Panc1 (cell line): ENCODE measurements at regions not wholly inside any gene's neighbourhood (a gene's known extent, or its start where the extent isn't known, plus 50 kb on each side); places are given as distances from the start of the nearest gene placed in this dataset.

ENCODE experiments used
- ATAC-seq: fragments of 200-7000 bp; cut with Tn5 transposase; 2 replicates; pipeline ENCODE4 v1.9.1; 2020; ENCODE audit warnings: mild to moderate bottlenecking, moderate library complexity
- BruUV-seq: library from RNA; stranded (reverse); fragments of 400-500 nt; replicated peaks from 2 replicates; lab custom pipeline; 2021; lab: Mats Ljungman, UMichigan
- CTCF ChIA-PET: fragments of 300-600 bp; sonication (Branson Sonifier 250); formaldehyde crosslinking; loops from one replicate; lab custom pipeline; 2022; ENCODE audit warnings: antibody characterized with exemption; lab: Charles Lee
- POLR2A ChIA-PET: fragments of 300-600 bp; sonication (Branson Sonifier 250); formaldehyde crosslinking; loops from one replicate; lab custom pipeline; 2022; ENCODE audit warnings: antibody characterized with exemption; lab: Charles Lee
- DNase-seq: peaks from one replicate; pipeline ENCODE4 v3.0.0-alpha.2; 2010; ENCODE audit warnings: low read depth, low spot score
- H3K27ac ChIP-seq: 2 replicates; pipeline ENCODE4 v1.5.1; 2011; ENCODE audit warnings: mild to moderate bottlenecking, low read length, inconsistent platforms
- H3K27me3 ChIP-seq: fragments of 200-500 bp; sonication (Bioruptor generic); 2 replicates; pipeline ENCODE4 v1.6.0; 2014; ENCODE audit warnings: low read length, inconsistent platforms; ENCODE audit not compliant: control insufficient read depth, insufficient read depth
- H3K36me3 ChIP-seq: fragments of 200-500 bp; sonication (Bioruptor generic); 2 replicates; pipeline ENCODE4 v1.5.1; 2014; ENCODE audit warnings: inconsistent platforms, mild to moderate bottlenecking, low read length, moderate library complexity; ENCODE audit not compliant: control insufficient read depth, insufficient read depth
- H3K4me1 ChIP-seq: 2 replicates; pipeline ENCODE4 v1.5.1; 2011; ENCODE audit warnings: inconsistent platforms, mild to moderate bottlenecking, low read length, moderate library complexity; ENCODE audit not compliant: control insufficient read depth, insufficient read depth
- H3K4me3 ChIP-seq, 2 experiments: 2 replicates each; pipeline ENCODE4 v1.5.1; 2011 to 2012; ENCODE audit warnings: low read depth in 2 of 2, low read length in 2 of 2, mild to moderate bottlenecking in 2 of 2, inconsistent platforms in 1 of 2, moderate library complexity in 1 of 2
- H3K9me3 ChIP-seq: fragments of 200-500 bp; sonication (Bioruptor generic); 2 replicates; pipeline ENCODE4 v1.5.1; 2014; ENCODE audit warnings: low read depth, mild to moderate bottlenecking, inconsistent platforms, low read length, moderate library complexity; ENCODE audit not compliant: control insufficient read depth, insufficient read depth
- CTCF ChIP-seq: fragments of 450-650 bp; IDR thresholded peaks from 2 replicates; pipeline ENCODE4 v1.5.1; 2017; ENCODE audit warnings: mild to moderate bottlenecking
- POLR2AphosphoS5 ChIP-seq: IDR thresholded peaks from 2 replicates; pipeline ENCODE4 v1.6.1; 2012; ENCODE audit warnings: mild to moderate bottlenecking, low read depth, low read length, moderate library complexity
- REST ChIP-seq, 2 experiments: IDR thresholded peaks; 2 replicates each; pipeline ENCODE4 v1.6.1; 2011 to 2012; ENCODE audit warnings: low read depth in 2 of 2, control low read depth in 1 of 2, low read length in 1 of 2, mild to moderate bottlenecking in 1 of 2, moderate library complexity in 1 of 2; ENCODE audit not compliant: insufficient read depth in 1 of 2
- SIN3A ChIP-seq: IDR thresholded peaks from 2 replicates; pipeline ENCODE4 v1.6.1; 2012; ENCODE audit warnings: low read depth, mild to moderate bottlenecking, low read length, moderate library complexity, borderline replicate concordance; ENCODE audit not compliant: insufficient read depth
- TCF7L2 ChIP-seq: IDR thresholded peaks from 2 replicates; pipeline ENCODE4 v1.6.1; 2011; ENCODE audit warnings: mild to moderate bottlenecking, low read depth, low read length, inconsistent platforms
- in situ Hi-C: cut with HindIII; loops from 2 replicates; pipeline ENCODE4 v1.10.0; 2016; ENCODE audit warnings: low sequenced_read_pairs, low pct_unique_long_range_greater_than_20kb
- intact Hi-C: fragments of 100-400 bp; cut with micrococcal nuclease; formaldehyde crosslinking; loops from one replicate; pipeline ENCODE4 v1.10.0; 2022; ENCODE audit not compliant: unreplicated experiment

GRCh38 chr1:14115976-14116375 lies 416.0 kb downstream of the PRDM2 start:
- no peak overlapping the region for H3K27ac ChIP-seq
- no peaks in the 10 kb centered on the region for H3K27me3 ChIP-seq
- ATAC-seq (no peak), DNase-seq (no peak)
- H3K9me3 ChIP-seq: no peaks in the 10 kb centered on the region
- no peaks in the 10 kb centered on the region for H3K4me1 ChIP-seq
- intact Hi-C loops: no loop called here
- ChIA-PET CTCF (no interaction called here), POLR2A (no interaction called here)
- no TSS peak for BruUV-seq
- H3K36me3 ChIP-seq: no peaks in the 10 kb centered on the region
- in situ Hi-C loops: no loop called here
- no peak overlapping the region for H3K4me3 ChIP-seq
- TF ChIP-seq TCF7L2: no peak
- no peak for TF ChIP-seq POLR2AphosphoS5
- TF ChIP-seq REST (IDR thresholded peaks at IDR 0.05; ENCODE audit: insufficient read depth in 1 of 2, low read depth in 2 of 2, low read length in 1 of 2): no peak
- no peak for TF ChIP-seq SIN3A
- TF ChIP-seq CTCF: no peak

DNA sequence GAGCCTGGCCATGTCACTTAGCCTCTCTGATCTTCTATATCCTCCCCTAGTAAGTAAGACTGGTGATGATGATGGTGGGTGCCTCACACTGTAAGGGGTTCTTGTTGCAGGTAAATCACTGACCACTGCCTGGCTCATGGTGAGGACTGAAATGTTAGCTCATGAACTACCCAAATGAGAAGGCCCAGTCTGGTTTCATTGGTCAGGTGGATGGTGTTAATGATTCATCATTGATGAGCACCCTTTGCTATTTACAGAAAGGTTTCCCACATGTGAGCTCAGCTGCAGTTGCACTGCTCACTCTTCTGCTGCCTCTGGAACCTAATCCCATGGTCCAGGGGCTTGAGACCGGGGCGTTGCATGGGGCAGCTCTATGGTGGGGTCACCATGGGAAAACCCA lies 417.7 kb downstream of the PRDM2 start:
- TF ChIP-seq SIN3A: no peak
- no peak for TF ChIP-seq POLR2AphosphoS5
- no peak for TF ChIP-seq REST (IDR thresholded peaks at IDR 0.05; ENCODE audit: insufficient read depth in 1 of 2, low read depth in 2 of 2, low read length in 1 of 2)
- no peak for TF ChIP-seq TCF7L2
- TF ChIP-seq CTCF: no peak
- CTCF ChIA-PET: no interaction called here
- BruUV-seq: no TSS peak
- Histone ChIP-seq H3K4me3 (no peak overlapping the region), H3K9me3 (no peaks in the 10 kb centered on the region), H3K36me3 (no peaks in the 10 kb centered on the region), H3K27ac (no peak overlapping the region), H3K4me1 (no peaks in the 10 kb centered on the region), H3K27me3 (no peaks in the 10 kb centered on the region)
- POLR2A ChIA-PET: interaction anchor here (0.6 kb wide), 1 partner anchor 20 kb away, joined by 3 read pairs; no protein-coding TSS in a partner anchor
- ATAC-seq: no peak
- in situ Hi-C loops: no loop called here
- DNase-seq: no peak
- intact Hi-C loops: no loop called here
